Left ventricle myocardium inferior (tissue), 1 donor: ENCODE measurements at regions not wholly inside any gene's neighbourhood (a gene's known extent, or its start where the extent isn't known, plus 50 kb on each side); places are given as distances from the start of the nearest gene placed in this dataset.

Source experiments
- DNase-seq: peaks from one replicate; pipeline ENCODE4 v3.0.0-alpha.2; 2020
- H3K27ac ChIP-seq: fragments of 200-600 bp; replicated peaks from 2 replicates; pipeline ENCODE4 v1.8.0; 2021
- H3K27me3 ChIP-seq: fragments of 200-600 bp; 2 replicates; pipeline ENCODE4 v1.8.0; 2021; ENCODE audit warnings: low read depth
- H3K36me3 ChIP-seq: fragments of 200-600 bp; 2 replicates; pipeline ENCODE4 v1.8.0; 2021
- H3K4me1 ChIP-seq: fragments of 200-600 bp; 2 replicates; pipeline ENCODE4 v1.8.0; 2021
- H3K4me3 ChIP-seq: fragments of 200-600 bp; 2 replicates; pipeline ENCODE4 v1.8.0; 2021; ENCODE audit warnings: mild to moderate bottlenecking, moderate library complexity
- H3K9me3 ChIP-seq: fragments of 200-600 bp; replicated peaks from 2 replicates; pipeline ENCODE4 v1.8.0; 2021
- CTCF ChIP-seq: fragments of 200-600 bp; IDR thresholded peaks from 2 replicates; pipeline ENCODE4 v1.8.0; 2021; ENCODE audit warnings: antibody characterized with exemption, mild to moderate bottlenecking, borderline replicate concordance
- intact Hi-C: fragments of 100-400 bp; cut with micrococcal nuclease; formaldehyde crosslinking; loops from one replicate; pipeline ENCODE4 v1.11.0; 2022
- donor health status: DM: no; HTN: yes; CAD: no; lungs with severe emphysema.

DNA sequence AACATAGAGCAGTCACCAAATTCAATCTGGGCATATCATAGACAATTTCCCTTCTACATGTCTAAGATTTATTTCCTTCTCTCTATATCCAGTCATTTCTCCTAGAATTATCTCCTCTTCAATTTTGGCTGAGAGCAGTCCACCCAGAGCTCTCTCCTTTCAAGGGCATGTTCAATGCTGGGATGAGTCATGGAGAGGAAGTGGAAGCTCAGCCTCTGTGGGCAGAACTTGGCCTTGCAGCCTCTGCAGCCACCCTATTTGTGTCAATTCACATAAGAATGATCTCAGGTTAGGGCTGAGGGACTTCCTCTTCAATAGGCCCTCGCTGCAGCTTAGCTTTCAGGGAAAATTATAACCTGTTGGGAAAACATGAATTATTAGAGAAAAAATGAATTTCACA lies 560.8 kb downstream of the POM121L12 start:
- no peak for DNase-seq
- TF ChIP-seq CTCF, result no peak
- H3K36me3 ChIP-seq, result no peaks in the 10 kb centered on the region
- no peak overlapping the region for H3K4me3 ChIP-seq
- no peaks in the 10 kb centered on the region for H3K4me1 ChIP-seq
- intact Hi-C loops, result no loop called here
- H3K9me3 ChIP-seq, result no peaks in the 10 kb centered on the region
- no peaks in the 10 kb centered on the region for H3K27me3 ChIP-seq
- no peak overlapping the region for H3K27ac ChIP-seq

GRCh38 chr7:53600296-53600695 lies 564.9 kb downstream of the POM121L12 start:
- H3K9me3 ChIP-seq, result no peaks in the 10 kb centered on the region
- no peaks in the 10 kb centered on the region for H3K4me1 ChIP-seq
- no peak for TF ChIP-seq CTCF
- H3K4me3 ChIP-seq, result no peak overlapping the region
- no peak for DNase-seq
- no peaks in the 10 kb centered on the region for H3K36me3 ChIP-seq
- H3K27me3 ChIP-seq, result no peaks in the 10 kb centered on the region
- H3K27ac ChIP-seq, result no peak overlapping the region
- intact Hi-C loops, result no loop called here

- H3K27me3 ChIP-seq, result no peaks in the 10 kb centered on the region
- TF ChIP-seq CTCF, result no peak
- no peaks in the 10 kb centered on the region for H3K9me3 ChIP-seq
- intact Hi-C loops, result no loop called here
- no peaks in the 10 kb centered on the region for H3K4me1 ChIP-seq
- H3K36me3 ChIP-seq, result no peaks in the 10 kb centered on the region
- DNase-seq, result no peak
- H3K27ac ChIP-seq, result no peak overlapping the region
- no peak overlapping the region for H3K4me3 ChIP-seq
Observed at GRCh38 chr7:53602817-53603418, 567.5 kb downstream of the POM121L12 start.

GRCh38 chr7:53603461-53603860 lies 568.0 kb downstream of the POM121L12 start:
- no peak overlapping the region for H3K27ac ChIP-seq
- no peaks in the 10 kb centered on the region for H3K36me3 ChIP-seq
- no peak overlapping the region for H3K4me3 ChIP-seq
- no peak for DNase-seq
- no peaks in the 10 kb centered on the region for H3K4me1 ChIP-seq
- no peak for TF ChIP-seq CTCF
- intact Hi-C loops, result no loop called here
- no peaks in the 10 kb centered on the region for H3K27me3 ChIP-seq
- no peaks in the 10 kb centered on the region for H3K9me3 ChIP-seq

GRCh38 chr7:53604201-53604600 lies 568.8 kb downstream of the POM121L12 start:
- Histone ChIP-seq H3K27me3 (no peaks in the 10 kb centered on the region), H3K4me3 (no peak overlapping the region), H3K36me3 (no peaks in the 10 kb centered on the region), H3K9me3 (no peaks in the 10 kb centered on the region), H3K27ac (no peak overlapping the region), H3K4me1 (no peaks in the 10 kb centered on the region)
- intact Hi-C loops, result no loop called here
- no peak for DNase-seq
- TF ChIP-seq CTCF, result no peak

DNA sequence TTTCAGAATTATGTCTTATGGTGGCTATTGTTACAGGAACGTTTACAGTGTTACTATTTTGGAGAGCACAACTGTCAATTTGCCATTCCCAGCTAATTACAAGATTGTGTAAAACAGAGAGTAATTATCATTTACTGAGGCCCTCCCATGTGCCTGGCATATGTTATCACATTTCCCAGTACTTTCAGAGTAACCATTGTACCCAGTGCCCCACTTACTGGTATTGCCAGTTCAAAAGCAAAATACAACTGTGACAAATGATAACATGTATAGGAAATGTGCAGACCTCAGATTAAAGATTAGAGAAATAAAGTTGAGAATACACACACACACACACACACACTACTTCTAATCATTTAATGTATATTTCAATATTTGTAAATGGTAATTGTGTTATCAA lies 572.5 kb downstream of the POM121L12 start:
- no peak for DNase-seq
- Histone ChIP-seq H3K36me3 (no peaks in the 10 kb centered on the region), H3K4me3 (no peak overlapping the region), H3K4me1 (no peaks in the 10 kb centered on the region), H3K27me3 (no peaks in the 10 kb centered on the region), H3K27ac (no peak overlapping the region), H3K9me3 (no peaks in the 10 kb centered on the region)
- TF ChIP-seq CTCF, result no peak
- intact Hi-C loops, result no loop called here
